ENCODE measurements at regions not wholly inside any gene's neighbourhood (a gene's known extent, or its start where the extent isn't known, plus 50 kb on each side); places are given as distances from the start of the nearest gene placed in this dataset.

DNA sequence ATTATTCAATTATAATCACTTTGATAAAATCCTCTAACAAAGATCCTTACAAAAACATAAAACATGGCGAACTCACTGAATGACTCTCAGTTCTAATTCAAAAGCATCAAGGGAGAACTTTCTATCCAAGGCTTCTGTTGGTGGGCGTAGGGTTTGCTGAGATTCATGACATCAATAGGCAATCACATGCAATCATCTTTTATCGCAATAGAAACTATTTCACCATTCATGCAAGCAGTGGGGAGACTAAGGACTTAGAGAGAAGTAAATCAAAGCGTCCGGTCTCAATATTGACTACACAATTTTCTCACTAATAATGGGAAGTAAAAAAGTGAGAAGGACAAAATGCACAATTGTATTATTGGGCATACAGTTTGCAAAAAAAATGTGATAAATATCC, 168.7 kb downstream of the SCG2 start:
- TF ChIP-seq FOXA1 (IDR thresholded peaks at IDR 0.05) = no peak
- TF ChIP-seq CTBP1 (IDR thresholded peaks at IDR 0.05; ENCODE audit: borderline replicate concordance) = no peak
- no peak for TF ChIP-seq SUZ12 (IDR thresholded peaks at IDR 0.05)
- TF ChIP-seq TARDBP (IDR thresholded peaks at IDR 0.05) = no peak
- TF ChIP-seq ELF4 (IDR thresholded peaks at IDR 0.05) = no peak
- no peak for TF ChIP-seq SP1 (IDR thresholded peaks at IDR 0.05)
- no peak for TF ChIP-seq FOXK2 (IDR thresholded peaks at IDR 0.05)
- TF ChIP-seq, protein P1, sequence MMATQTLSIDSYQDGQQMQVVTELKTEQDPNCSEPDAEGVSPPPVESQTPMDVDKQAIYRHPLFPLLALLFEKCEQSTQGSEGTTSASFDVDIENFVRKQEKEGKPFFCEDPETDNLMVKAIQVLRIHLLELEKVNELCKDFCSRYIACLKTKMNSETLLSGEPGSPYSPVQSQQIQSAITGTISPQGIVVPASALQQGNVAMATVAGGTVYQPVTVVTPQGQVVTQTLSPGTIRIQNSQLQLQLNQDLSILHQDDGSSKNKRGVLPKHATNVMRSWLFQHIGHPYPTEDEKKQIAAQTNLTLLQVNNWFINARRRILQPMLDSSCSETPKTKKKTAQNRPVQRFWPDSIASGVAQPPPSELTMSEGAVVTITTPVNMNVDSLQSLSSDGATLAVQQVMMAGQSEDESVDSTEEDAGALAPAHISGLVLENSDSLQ (IDR thresholded peaks at IDR 0.05) = no peak
- TF ChIP-seq HDGF (IDR thresholded peaks at IDR 0.05; ENCODE audit: borderline replicate concordance) = no peak
- no peak for TF ChIP-seq ZNF384 (IDR thresholded peaks at IDR 0.05)
- no peak for TF ChIP-seq NFRKB (IDR thresholded peaks at IDR 0.05)

All from HEK293T (cell line).